ENCODE measurements at regions not wholly inside any gene's neighbourhood (a gene's known extent, or its start where the extent isn't known, plus 50 kb on each side); places are given as distances from the start of the nearest gene placed in this dataset.

- intact Hi-C loops (cut with DNase I), result no loop called here
- DNase-seq, result no peak
Measured at GRCh38 chr1:48164571-48164970, 57.9 kb upstream of the SLC5A9 start.

DNA sequence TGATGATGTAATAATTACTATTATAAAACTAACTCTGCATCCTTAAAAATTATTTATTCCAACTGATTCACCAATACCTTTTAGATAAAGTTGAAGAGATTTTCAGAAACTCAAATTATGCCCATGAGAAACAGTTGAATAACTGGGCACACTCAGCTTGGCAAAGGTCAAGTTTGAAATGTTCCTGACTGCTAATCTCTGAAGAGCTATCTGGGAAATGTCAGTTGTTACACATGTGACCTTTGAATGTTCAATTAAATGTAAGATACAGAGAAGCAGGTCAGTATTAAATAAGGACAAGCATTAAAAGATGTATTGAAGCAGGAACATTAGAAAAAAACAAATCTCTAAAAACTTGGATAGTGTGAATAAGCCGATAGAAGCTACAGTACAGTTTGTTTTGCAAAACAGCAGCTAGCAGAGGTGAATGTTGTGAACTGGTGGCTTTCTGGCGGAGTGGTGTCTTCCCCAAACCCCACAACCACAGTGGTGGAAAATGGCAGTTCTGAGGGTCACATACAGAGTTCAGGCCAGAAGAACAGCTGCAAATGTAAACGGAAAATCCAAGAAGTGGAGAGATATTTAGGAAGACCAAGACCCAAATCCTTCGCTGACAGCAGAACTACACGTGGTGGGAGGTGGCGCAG is 61.9 kb upstream of the SLC5A9 start:
- DNase-seq, result no peak
- intact Hi-C loops (cut with DNase I), result no loop called here

DNA sequence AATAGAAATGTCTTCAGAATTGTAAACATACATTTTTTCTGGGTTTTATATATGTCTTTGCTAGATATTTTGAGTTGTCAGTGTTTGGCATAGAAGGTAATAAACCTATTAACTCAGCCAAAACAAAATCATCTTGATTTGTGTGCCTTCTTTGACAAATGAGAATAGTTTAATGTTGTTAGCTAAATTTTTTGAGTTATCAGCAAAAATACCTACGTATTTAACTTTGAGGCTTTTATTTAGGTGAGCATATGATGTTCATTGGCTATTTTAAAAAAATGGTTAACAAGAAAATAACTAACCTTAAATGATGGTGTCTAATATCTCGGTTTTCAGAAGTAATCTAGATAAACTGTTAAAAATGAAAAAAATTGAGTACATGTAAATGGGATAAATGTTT is 83.2 kb upstream of the SLC5A9 start:
- no peak for DNase-seq
- intact Hi-C loops (cut with DNase I), result no loop called here

DNA sequence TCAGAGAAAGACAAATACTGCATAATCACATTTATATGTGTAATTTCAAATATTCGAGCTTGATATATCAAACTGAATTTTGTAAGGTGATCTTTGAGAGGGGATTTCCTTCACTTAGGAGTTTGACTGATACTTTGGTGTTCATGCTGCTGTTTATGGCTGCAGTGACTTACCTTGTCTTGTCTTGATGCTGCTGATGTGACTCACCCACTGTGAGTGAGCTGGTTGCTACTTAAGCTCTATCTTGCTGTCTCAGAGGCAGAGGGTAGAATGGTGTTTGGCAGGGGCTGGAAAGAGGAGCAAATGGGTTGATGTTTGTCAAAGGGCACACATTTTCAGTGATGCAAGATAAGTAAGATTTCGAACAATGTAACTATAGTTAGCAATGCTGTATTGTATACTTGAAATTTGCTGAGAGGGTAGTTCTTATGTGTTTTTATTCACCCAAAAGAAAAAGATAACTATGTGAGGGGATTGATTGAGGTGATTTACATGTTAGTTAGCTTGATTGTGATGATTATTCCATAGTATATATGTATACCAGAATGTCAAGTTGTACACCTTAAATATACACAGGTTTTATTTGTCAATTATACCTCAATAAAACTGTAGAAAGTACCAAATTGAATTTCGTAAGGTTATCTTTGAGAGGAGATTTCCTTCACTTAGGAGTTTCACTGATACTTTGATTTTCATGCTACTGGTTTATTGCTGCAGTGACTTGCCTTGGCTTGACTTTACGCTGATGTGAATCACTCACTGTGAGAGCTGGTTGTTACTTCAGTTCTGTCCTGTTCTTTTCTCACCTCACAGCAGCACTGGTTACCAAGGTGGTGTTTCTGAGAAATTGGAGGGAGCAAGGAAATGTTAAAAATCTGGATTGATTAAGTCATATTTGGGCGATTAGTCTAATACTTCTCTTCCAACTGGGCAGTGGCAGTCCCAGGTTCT is 94.5 kb upstream of the SLC5A9 start:
- intact Hi-C loops (cut with DNase I), result no loop called here
- DNase-seq, result no peak

- DNase-seq, result no peak
- intact Hi-C loops (cut with DNase I), result no loop called here
Measured at GRCh38 chr1:48123647-48124046, 98.9 kb upstream of the SLC5A9 start.

GRCh38 chr1:48121955-48122354 is 100.6 kb upstream of the SLC5A9 start:
- intact Hi-C loops (cut with DNase I), result no loop called here

GRCh38 chr1:48120621-48121020 is 101.9 kb upstream of the SLC5A9 start:
- intact Hi-C loops (cut with DNase I), result no loop called here
- no peak for DNase-seq

More at GRCh38 chr1:48121955-48122354, 100.6 kb upstream of the SLC5A9 start:
- DNase-seq, result no peak

DNA sequence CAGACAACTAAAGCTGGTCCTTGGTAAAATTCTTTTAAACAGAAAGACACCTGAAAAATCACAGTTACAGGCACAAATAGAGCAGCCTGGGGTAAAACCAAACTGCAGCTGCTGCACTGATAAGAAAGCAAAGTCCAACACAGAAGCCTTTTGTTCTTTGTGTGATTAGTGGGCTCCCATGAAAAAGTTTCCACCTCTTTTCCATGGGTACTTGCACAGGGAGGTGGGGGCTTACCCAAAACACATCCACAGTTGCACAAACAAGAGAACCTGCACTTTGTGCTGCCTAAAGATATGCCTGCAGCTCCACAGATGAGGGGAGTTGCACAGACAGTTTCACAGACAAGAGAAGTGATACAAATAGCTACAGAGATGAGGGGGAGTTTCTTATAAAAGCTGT is 106.7 kb upstream of the SLC5A9 start:
- DNase-seq, result no peak
- intact Hi-C loops (cut with DNase I), result no loop called here

GRCh38 chr1:48114596-48115382 is 107.7 kb upstream of the SLC5A9 start:
- intact Hi-C loops (cut with DNase I), result loop anchor here (5.0 kb wide), 1 partner anchor 88 kb away; no protein-coding TSS in a partner anchor
- DNase-seq, result no peak

DNA sequence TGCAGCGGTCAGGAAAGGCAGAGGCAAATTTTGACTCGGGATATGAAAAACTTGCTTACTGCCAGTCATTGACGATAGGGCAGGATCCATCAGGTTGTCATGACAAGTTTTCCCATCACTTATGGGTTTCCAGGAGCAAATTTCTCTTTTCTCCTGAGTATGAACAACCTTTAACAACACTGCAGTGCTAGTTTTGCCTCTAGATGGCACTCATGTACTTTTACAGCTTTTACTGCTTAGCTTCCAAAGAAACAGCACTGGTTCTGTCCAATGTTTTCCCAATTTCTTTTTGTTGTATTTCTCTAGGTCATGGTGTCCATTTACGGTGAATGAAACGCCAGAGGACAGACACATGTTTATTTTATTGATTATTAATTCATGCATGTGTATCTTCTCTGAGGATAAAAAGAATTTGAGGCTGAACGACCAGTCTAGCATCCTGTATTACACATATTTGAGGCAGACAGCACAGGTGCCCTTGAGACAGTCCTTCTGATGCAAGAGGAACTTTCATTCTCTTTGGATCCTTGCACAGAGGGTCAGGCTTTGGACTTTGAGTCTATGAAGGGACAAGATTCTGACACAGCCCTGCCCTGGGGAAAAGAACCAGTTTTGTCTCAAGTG is 112.3 kb upstream of the TRABD2B start:
- intact Hi-C loops (cut with DNase I), result loop anchor here (5.0 kb wide), 1 partner anchor 93 kb away; no protein-coding TSS in a partner anchor
- DNase-seq, result peak in 17 of 42 donors; percentile 15 to 77 (median 49)

DNA sequence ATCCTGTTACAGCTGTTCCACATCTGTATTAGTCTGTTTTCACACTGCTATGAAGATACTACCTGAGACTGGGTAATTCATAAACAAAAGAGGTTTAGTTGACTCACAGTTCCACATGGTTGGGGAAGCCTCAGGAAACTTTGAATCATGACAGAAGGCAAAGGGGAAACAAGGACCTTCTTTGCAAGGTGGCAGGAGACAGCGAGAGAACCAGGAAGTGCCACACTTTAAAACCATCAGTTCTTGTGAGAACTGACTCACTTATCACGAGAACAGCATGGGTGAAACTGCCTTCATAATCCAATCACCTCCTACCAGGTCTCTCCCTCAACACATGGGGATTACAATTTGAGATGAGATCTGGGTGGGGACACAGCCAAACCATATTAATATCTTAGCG is 110.3 kb upstream of the TRABD2B start:
- intact Hi-C loops (cut with DNase I), result no loop called here
- no peak for DNase-seq

GRCh38 chr1:48106049-48106448 is 108.9 kb upstream of the TRABD2B start:
- intact Hi-C loops (cut with DNase I), result no loop called here
- no peak for DNase-seq

DNA sequence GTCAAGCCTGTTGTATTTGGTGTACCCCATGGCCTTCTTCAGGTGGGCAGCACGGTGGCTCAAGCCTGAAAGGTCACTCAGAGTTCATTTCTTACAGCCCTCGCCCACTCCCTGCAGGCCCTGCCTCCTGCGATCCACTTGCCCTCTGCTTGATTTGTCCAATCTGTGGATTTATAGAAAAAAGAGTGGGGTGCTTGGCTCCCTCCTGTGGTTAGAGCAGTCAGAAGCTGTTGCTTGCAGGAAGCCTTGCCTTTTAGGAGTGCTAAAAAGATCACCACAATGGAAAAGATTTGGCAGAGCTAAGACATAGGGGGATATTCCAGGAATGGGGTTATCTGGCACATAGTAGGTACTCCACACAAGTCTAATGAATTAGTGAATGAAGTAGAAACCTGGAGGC is 108.0 kb upstream of the TRABD2B start:
- intact Hi-C loops (cut with DNase I), result no loop called here

GRCh38 chr1:48103495-48103894 is 106.3 kb upstream of the TRABD2B start:
- no peak for DNase-seq
- intact Hi-C loops (cut with DNase I), result no loop called here

More for the DNA sequence above, 108.0 kb upstream of the TRABD2B start:
- DNase-seq, result no peak

DNA sequence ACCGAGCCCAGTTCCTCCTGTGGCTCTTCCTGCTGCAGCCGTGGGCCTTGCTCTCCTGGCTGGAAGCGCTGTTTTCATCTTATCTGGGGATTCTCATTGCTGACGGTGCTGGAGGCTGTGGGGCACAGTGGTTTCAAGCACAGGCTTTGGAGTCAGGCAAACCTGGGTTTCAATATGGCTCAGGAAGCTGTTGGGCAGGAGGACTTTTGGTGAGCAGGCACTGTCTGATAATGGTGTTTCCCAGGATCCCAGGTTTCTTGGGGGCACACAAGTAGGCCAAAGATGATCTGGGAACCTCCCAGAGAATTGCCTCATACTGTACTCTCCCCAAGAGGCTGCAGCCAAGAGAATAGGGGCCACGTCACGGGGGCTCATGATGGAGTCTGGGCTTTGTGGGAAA is 105.6 kb upstream of the TRABD2B start:
- no peak for DNase-seq
- intact Hi-C loops (cut with DNase I), result no loop called here

DNA sequence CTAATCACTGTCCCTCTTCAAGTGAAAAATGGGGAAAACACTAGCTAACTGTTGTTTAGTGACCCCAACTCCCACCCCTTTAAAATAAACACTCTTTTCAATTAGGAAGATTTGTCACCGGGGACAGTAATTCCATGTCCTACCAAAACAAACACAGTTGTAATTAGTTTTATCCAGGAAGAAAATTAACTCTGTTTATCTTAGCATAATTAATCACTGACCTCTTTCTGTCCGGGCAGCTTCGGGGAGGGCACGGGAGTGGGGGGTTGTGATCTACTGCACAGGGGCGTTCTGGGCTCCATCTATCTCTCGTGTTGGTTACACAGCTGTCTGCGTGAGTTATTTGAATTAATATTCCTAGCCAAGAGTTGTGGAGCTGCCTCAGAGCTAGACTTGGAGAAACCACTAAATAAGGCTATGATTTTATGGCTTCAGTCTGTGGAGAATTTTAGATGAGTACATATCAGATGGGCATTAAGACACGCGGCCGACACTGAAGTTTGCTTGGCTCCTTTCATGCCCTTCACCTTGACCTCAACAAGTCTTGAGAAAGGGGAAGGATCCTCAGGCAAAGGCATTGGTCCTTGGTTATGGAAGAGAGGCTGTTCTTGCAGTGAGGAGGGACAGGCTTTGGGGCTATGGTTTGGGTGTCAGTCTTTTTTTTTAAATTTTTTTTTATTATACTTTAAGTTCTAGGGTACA is 102.0 kb upstream of the TRABD2B start:
- intact Hi-C loops (cut with DNase I), result no loop called here

DNA sequence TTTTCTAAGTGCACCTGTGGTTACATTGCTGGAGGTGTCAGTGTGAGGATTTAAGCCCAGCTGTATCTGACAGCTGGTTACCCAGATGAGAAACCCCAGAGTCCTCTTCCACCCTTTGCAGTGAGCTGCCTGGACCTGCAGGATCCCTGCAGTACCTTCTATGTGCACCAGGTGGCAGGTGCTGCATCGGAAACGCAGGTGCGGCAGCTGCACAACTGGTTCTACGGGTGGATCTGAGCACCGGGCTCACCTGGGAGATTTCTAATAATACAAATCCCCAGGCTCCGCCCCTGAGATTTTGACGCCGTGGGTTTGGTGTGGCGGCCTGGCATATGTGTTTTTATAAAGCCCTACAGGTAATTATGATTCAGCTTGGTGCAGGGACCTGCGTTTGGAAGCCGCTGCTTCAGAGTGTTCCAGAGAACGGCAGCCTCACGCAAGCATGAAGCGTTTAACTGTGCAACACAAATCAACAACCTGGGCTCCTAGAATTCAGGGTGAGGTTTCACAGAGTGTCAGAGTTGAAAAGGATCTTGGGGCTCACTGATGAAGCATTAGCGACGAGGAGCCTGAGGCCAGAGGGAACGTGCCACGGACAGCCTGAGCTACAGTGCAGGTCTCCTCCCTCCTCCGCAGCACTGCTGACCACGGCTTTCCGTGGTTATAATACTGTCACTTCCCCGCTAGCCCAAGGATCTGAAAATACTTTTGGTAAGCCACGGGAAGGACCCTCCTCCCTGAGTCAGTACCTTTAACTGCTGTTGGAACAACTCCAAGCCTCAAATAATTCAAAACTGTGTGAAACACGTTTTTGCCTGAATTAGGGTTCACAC is 96.7 kb upstream of the TRABD2B start:
- intact Hi-C loops (cut with DNase I), result no loop called here

More for the DNA sequence above, 102.0 kb upstream of the TRABD2B start:
- DNase-seq, result no peak

DNA sequence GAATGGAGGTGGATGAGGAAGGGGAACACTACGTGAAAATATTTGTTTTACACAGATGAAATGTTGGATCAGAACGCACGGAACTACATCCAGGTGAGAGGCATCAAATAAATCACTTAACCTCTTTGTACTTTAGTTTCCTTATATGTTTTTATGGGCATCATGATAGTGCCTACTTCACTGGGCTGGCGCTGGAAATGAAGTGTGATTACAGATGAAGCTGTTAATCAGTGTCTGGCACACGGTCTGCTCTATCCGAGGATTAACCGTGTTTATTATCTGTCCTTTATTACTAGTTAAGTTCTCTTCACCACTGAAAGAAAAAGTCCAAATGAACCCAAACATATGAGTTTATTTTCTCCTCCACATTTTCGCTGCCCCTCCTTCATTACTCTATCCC is 96.0 kb upstream of the TRABD2B start:
- intact Hi-C loops (cut with DNase I), result no loop called here
- DNase-seq, result no peak

More for the DNA sequence above, 96.7 kb upstream of the TRABD2B start:
- peak; percentile 24 to 80 (median 58) for DNase-seq
